HuH-7.5 (cell line): ENCODE measurements at regions not wholly inside any gene's neighbourhood (a gene's known extent, or its start where the extent isn't known, plus 50 kb on each side); places are given as distances from the start of the nearest gene placed in this dataset.
"Not testable (repeated sequence)": the region's sequence is repeated elsewhere in the genome, so short reads cannot be mapped to it uniquely, and the experiment has no call there.

Experiments used
- DNase-seq: peaks from one replicate; pipeline ENCODE4 v3.0.0; 2011; ENCODE audit warnings: low spot score

GRCh38 chr2:186381573-186381972, 104.5 kb upstream of the ZC3H15 start:
- no peak for DNase-seq

- no peak for DNase-seq
These were observed 103.1 kb upstream of the ZC3H15 start for GRCh38 chr2:186382932-186383331.

- no peak for DNase-seq
These were observed 101.8 kb upstream of the ZC3H15 start for GRCh38 chr2:186384226-186384625.

- DNase-seq: not testable (repeated sequence)
These were observed 100.3 kb upstream of the ZC3H15 start for GRCh38 chr2:186385638-186386201.

- DNase-seq: no peak
These were observed 86.9 kb upstream of the ZC3H15 start for GRCh38 chr2:186399082-186399644.

GRCh38 chr2:186405842-186406241, 80.2 kb upstream of the ZC3H15 start:
- no peak for DNase-seq

- DNase-seq: no peak
These were observed 78.4 kb upstream of the ZC3H15 start for GRCh38 chr2:186407611-186408010.

GRCh38 chr2:186410802-186411201, 75.3 kb upstream of the ZC3H15 start:
- DNase-seq: no peak

GRCh38 chr2:186422226-186422625, 63.8 kb upstream of the ZC3H15 start:
- no peak for DNase-seq

GRCh38 chr2:186423481-186423880, 62.6 kb upstream of the ZC3H15 start:
- DNase-seq: no peak

GRCh38 chr2:186424265-186424664, 61.8 kb upstream of the ZC3H15 start:
- no peak for DNase-seq

GRCh38 chr2:186425576-186425975, 60.5 kb upstream of the ZC3H15 start:
- DNase-seq: no peak

- no peak for DNase-seq
These were observed 59.7 kb upstream of the ZC3H15 start for GRCh38 chr2:186426153-186427016.

GRCh38 chr2:186427017-186427350, 59.1 kb upstream of the ZC3H15 start:
- DNase-seq: not testable (repeated sequence)

- no peak for DNase-seq
These were observed 58.1 kb upstream of the ZC3H15 start for GRCh38 chr2:186427970-186428369.

GRCh38 chr2:186429104-186429503, 57.0 kb upstream of the ZC3H15 start:
- DNase-seq: no peak

- no peak for DNase-seq
These were observed 54.8 kb upstream of the ZC3H15 start for GRCh38 chr2:186431306-186431705.

GRCh38 chr2:186433040-186433439, 53.0 kb upstream of the ZC3H15 start:
- no peak for DNase-seq

- DNase-seq: no peak
These were observed 52.2 kb upstream of the ZC3H15 start for GRCh38 chr2:186433777-186434432.
